Head of caudate nucleus (tissue), 42 donors: ENCODE measurements at regions not wholly inside any gene's neighbourhood (a gene's known extent, or its start where the extent isn't known, plus 50 kb on each side); places are given as distances from the start of the nearest gene placed in this dataset.
"Not testable (repeated sequence)": the region's sequence is repeated elsewhere in the genome, so short reads cannot be mapped to it uniquely, and the experiment has no call there.

Source experiments
- DNase-seq, 42 donors: peaks; one replicate each; pipeline versions ENCODE4 v3.0.0 to v3.0.0-alpha.2; 2020 to 2021; ENCODE audit warnings: mixed read lengths in 7 of 42
- intact Hi-C: fragments of 100-400 bp; cut with DNase I; formaldehyde crosslinking; loops from one replicate; pipeline ENCODE4 v1.15.0; 2022

GRCh38 chr12:47361389-47362021 lies 281.7 kb upstream of the AMIGO2 start:
- peak in 14 of 42 donors; percentile 7 to 46 (median 16) for DNase-seq
- intact Hi-C loops = no loop called here

- peak in 1 of 42 donors; percentile 16 for DNase-seq
- intact Hi-C loops = no loop called here
These were observed 281.1 kb upstream of the AMIGO2 start for GRCh38 chr12:47360771-47361388.

GRCh38 chr12:47360093-47360480 lies 280.3 kb upstream of the AMIGO2 start:
- intact Hi-C loops = no loop called here
- DNase-seq = no peak

GRCh38 chr12:47359310-47360092 lies 279.7 kb upstream of the AMIGO2 start:
- intact Hi-C loops = no loop called here
- DNase-seq = no peak

GRCh38 chr12:47357006-47357405 lies 277.2 kb upstream of the AMIGO2 start:
- DNase-seq, intact Hi-C loops: not testable (repeated sequence)

GRCh38 chr12:47356129-47356700 lies 276.5 kb upstream of the AMIGO2 start:
- no peak for DNase-seq
- intact Hi-C loops = no loop called here

GRCh38 chr12:47353508-47353907 lies 273.7 kb upstream of the AMIGO2 start:
- intact Hi-C loops = no loop called here
- no peak for DNase-seq

- no peak for DNase-seq
- intact Hi-C loops = no loop called here
These were observed 272.3 kb upstream of the AMIGO2 start for GRCh38 chr12:47352067-47352466.

- intact Hi-C loops = no loop called here
- no peak for DNase-seq
These were observed 271.8 kb upstream of the AMIGO2 start for GRCh38 chr12:47351526-47351925.

- no peak for DNase-seq
- intact Hi-C loops = no loop called here
These were observed 270.3 kb upstream of the AMIGO2 start for GRCh38 chr12:47350062-47350408.

GRCh38 chr12:47349137-47350061 lies 269.6 kb upstream of the AMIGO2 start:
- no peak for DNase-seq
- intact Hi-C loops = no loop called here

GRCh38 chr12:47348206-47348605 lies 268.4 kb upstream of the AMIGO2 start:
- no peak for DNase-seq
- intact Hi-C loops = no loop called here

- intact Hi-C loops = no loop called here
- no peak for DNase-seq
These were observed 266.7 kb upstream of the AMIGO2 start for GRCh38 chr12:47346251-47347019.

- intact Hi-C loops = no loop called here
- DNase-seq = no peak
These were observed 264.2 kb upstream of the AMIGO2 start for GRCh38 chr12:47343684-47344567.

GRCh38 chr12:47340411-47341015 lies 260.8 kb upstream of the AMIGO2 start:
- DNase-seq = no peak
- intact Hi-C loops = no loop called here

- intact Hi-C loops = no loop called here
- no peak for DNase-seq
These were observed 257.8 kb upstream of the AMIGO2 start for GRCh38 chr12:47337581-47337980.

GRCh38 chr12:47333271-47333858 lies 253.6 kb upstream of the AMIGO2 start:
- DNase-seq, intact Hi-C loops: not testable (repeated sequence)
